K562 (cell line): ENCODE measurements at regions not wholly inside any gene's neighbourhood (a gene's known extent, or its start where the extent isn't known, plus 50 kb on each side); places are given as distances from the start of the nearest gene placed in this dataset.
A peak's percentile ranks its signal among the peaks of the same experiment; 100 is the strongest.

Experiments
- ATAC-seq: fragments of 200-7000 bp; cut with Tn5 transposase; 3 replicates; pipeline ENCODE4 v1.9.1; 2020; ENCODE audit warnings: moderate library complexity
- BruUV-seq: library from RNA; stranded (reverse); fragments of 400-500 nt; replicated peaks from 2 replicates; lab custom pipeline; 2021; lab: Mats Ljungman, UMichigan
- CTCF ChIA-PET: fragments of 300-600 bp; formaldehyde crosslinking; extraction: SDS; loops from one replicate; lab custom pipeline; 2021; ENCODE audit warnings: low intra/inter-chr PET ratio; lab: Yijun Ruan, JAX
- POLR2A ChIA-PET: fragments of 300-600, 350-650 bp; sonication (Branson Sonifier 250); formaldehyde crosslinking; extraction: SDS; loops from one replicate; lab custom pipeline; 2021; ENCODE audit warnings: antibody characterized with exemption, inconsistent platforms; lab: Yijun Ruan, JAX
- DNase-seq, 4 experiments: peaks; one replicate each; pipeline versions ENCODE4 v3.0.0 to v3.0.0-alpha.2; 2011 to 2018; ENCODE audit warnings: low spot score in 3 of 4, mixed read lengths in 3 of 4; ENCODE audit errors: extremely low read depth in 1 of 4
- FAIRE-seq: peaks from 2 replicates; lab custom pipeline; 2011; peaks lifted over from hg19 to GRCh38; lab: Jason Lieb, UNC
- H2AFZ ChIP-seq: 2 replicates; pipeline ENCODE4 v1.6.0; 2011; ENCODE audit warnings: low read depth, low read length, control low read depth, inconsistent platforms
- H3K27ac ChIP-seq: fragments of 200-600 bp; 3 replicates; pipeline ENCODE4 v1.8.0; 2011; ENCODE audit warnings: low read depth, mild to moderate bottlenecking, control low read depth, inconsistent platforms, low read length, moderate library complexity, mixed read lengths; ENCODE audit errors: extremely low read depth
- H3K27me3 ChIP-seq, 2 experiments: fragments of 300-600 bp in 1 of 2; 2 replicates in 1 of 2; 3 replicates in 1 of 2; pipeline versions ENCODE4 v1.6.0 to v1.8.0; 2011; ENCODE audit warnings: inconsistent platforms in 2 of 2, low read length in 2 of 2, mild to moderate bottlenecking in 1 of 2, mixed read lengths in 1 of 2, moderate library complexity in 1 of 2; ENCODE audit not compliant: control insufficient read depth in 2 of 2, insufficient read depth in 2 of 2
- H3K36me3 ChIP-seq: fragments of 300-600 bp; 3 replicates; pipeline ENCODE4 v1.8.0; 2011; ENCODE audit warnings: mild to moderate bottlenecking, low read length, inconsistent platforms; ENCODE audit not compliant: control insufficient read depth, insufficient read depth
- H3K4me1 ChIP-seq, 2 experiments: fragments of 200-600 bp in 1 of 2; replicated peaks in 1 of 2; 2 replicates in 1 of 2; 3 replicates in 1 of 2; pipeline versions ENCODE4 v1.5.1 to v1.8.0; 2011; ENCODE audit warnings: inconsistent platforms in 2 of 2, low read length in 2 of 2, mild to moderate bottlenecking in 1 of 2, mixed read lengths in 1 of 2, moderate library complexity in 1 of 2; ENCODE audit not compliant: control insufficient read depth in 2 of 2, insufficient read depth in 2 of 2
- H3K4me2 ChIP-seq: 2 replicates; pipeline ENCODE4 v1.6.1; 2011; ENCODE audit warnings: low read length, control low read depth, inconsistent platforms, mixed read lengths; ENCODE audit not compliant: insufficient read depth
- H3K4me3 ChIP-seq: fragments of 200-600 bp; sonication (generic), shearing (Covaris generic); 2 replicates; pipeline ENCODE4 v1.5.1; 2016; ENCODE audit warnings: control low read depth, inconsistent platforms
- H3K79me2 ChIP-seq: fragments of 200-600 bp; 3 replicates; pipeline ENCODE4 v1.8.0; 2011; ENCODE audit warnings: low read length, inconsistent platforms; ENCODE audit not compliant: control insufficient read depth, insufficient read depth
- H3K9ac ChIP-seq, 2 experiments: 2 replicates each; pipeline versions ENCODE4 v1.6.0 to v1.6.1; 2011; ENCODE audit warnings: low read depth in 2 of 2, low read length in 2 of 2, control low read depth in 1 of 2, inconsistent platforms in 1 of 2, mild to moderate bottlenecking in 1 of 2, mixed read lengths in 1 of 2; ENCODE audit not compliant: insufficient read depth in 1 of 2
- H3K9me1 ChIP-seq: one replicate; pipeline ENCODE4 v1.6.0; 2011; ENCODE audit warnings: inconsistent platforms, mild to moderate bottlenecking, low read length, moderate library complexity; ENCODE audit not compliant: control insufficient read depth, insufficient read depth
- H3K9me3 ChIP-seq: replicated peaks from 2 replicates; pipeline ENCODE4 v1.5.1; 2011; ENCODE audit warnings: low read depth, low read length, inconsistent platforms; ENCODE audit not compliant: control insufficient read depth, insufficient read depth
- H4K20me1 ChIP-seq: replicated peaks from 2 replicates; pipeline ENCODE4 v1.6.1; 2011; ENCODE audit warnings: low read length, inconsistent platforms, mixed read lengths; ENCODE audit not compliant: control insufficient read depth, insufficient read depth
- CBX5 ChIP-seq: IDR thresholded peaks from 2 replicates; pipeline ENCODE4 v1.6.1; 2014; ENCODE audit warnings: low read depth, borderline replicate concordance
- CEBPG ChIP-seq, 3 experiments: fragments of 200-800 bp in 1 of 3; sonication (Bioruptor generic) in 1 of 3; sonication (generic) in 1 of 3; formaldehyde crosslinking in 1 of 3; IDR thresholded peaks in 2 of 3; conservative IDR thresholded peaks in 1 of 3; 2 replicates each; pipeline versions ENCODE4 v1.6.1 to v1.8.0; 2016 to 2022; ENCODE audit warnings: missing compliant biosample characterization in 2 of 3, missing genetic modification characterization in 2 of 3, mild to moderate bottlenecking in 1 of 3, missing genetic modification reagents in 1 of 3
- CXXC5 ChIP-seq: fragments of 250-450 bp; sonication (Bioruptor Pico); IDR thresholded peaks from 2 replicates; pipeline ENCODE4 v1.8.0; 2022; ENCODE audit warnings: inconsistent platforms, mild to moderate bottlenecking, moderate library complexity
- ESRRA ChIP-seq: fragments of 450-650 bp; IDR thresholded peaks from 2 replicates; pipeline ENCODE4 v1.6.1; 2014; ENCODE audit warnings: low read depth, mild to moderate bottlenecking, moderate library complexity, borderline replicate concordance
- ETV1 ChIP-seq: fragments of 450-650 bp; conservative IDR thresholded peaks from 2 replicates; pipeline ENCODE4 v1.6.1; 2016; ENCODE audit warnings: missing genetic modification characterization, control low read depth, low read depth, missing compliant biosample characterization
- HIVEP1 ChIP-seq: fragments of 250-450 bp; sonication (Bioruptor Pico); IDR thresholded peaks from 2 replicates; pipeline ENCODE4 v1.4.0; 2020; ENCODE audit warnings: mild to moderate bottlenecking
- HNRNPH1 ChIP-seq: fragments of 200-400 bp; formaldehyde crosslinking; optimal IDR thresholded peaks from 2 replicates; pipeline ENCODE3; 2017; ENCODE audit warnings: low read depth, mild to moderate bottlenecking, low read length, moderate library complexity
- KLF6 ChIP-seq: fragments of 250-450 bp; sonication (Bioruptor Pico); IDR thresholded peaks from 2 replicates; pipeline ENCODE4 v1.4.0; 2020; ENCODE audit warnings: mild to moderate bottlenecking, moderate library complexity, borderline replicate concordance
- NELFE ChIP-seq: IDR thresholded peaks from 2 replicates; pipeline ENCODE4 v1.6.1; 2011; ENCODE audit warnings: mild to moderate bottlenecking; ENCODE audit not compliant: insufficient read depth, insufficient read length
- NFE2L1 ChIP-seq: fragments of 450-650 bp; IDR thresholded peaks from 2 replicates; pipeline ENCODE4 v1.6.1; 2016; ENCODE audit warnings: missing genetic modification characterization, low read depth, mild to moderate bottlenecking, missing compliant biosample characterization, moderate library complexity, borderline replicate concordance
- NFXL1 ChIP-seq: fragments of 450-650 bp; formaldehyde crosslinking; IDR thresholded peaks from 2 replicates; pipeline ENCODE4 v1.4.0; 2021; ENCODE audit warnings: mild to moderate bottlenecking
- POLR2H ChIP-seq: IDR thresholded peaks from 2 replicates; pipeline ENCODE4 v1.6.1; 2016; ENCODE audit warnings: missing genetic modification characterization, low read depth, mild to moderate bottlenecking, control low read depth, missing compliant biosample characterization, moderate library complexity
- SRSF3 ChIP-seq: fragments of 200-400 bp; formaldehyde crosslinking; IDR thresholded peaks from 2 replicates; pipeline ENCODE4 v1.6.1; 2016; ENCODE audit warnings: mild to moderate bottlenecking, low read length, moderate library complexity; ENCODE audit not compliant: insufficient read depth
- ZKSCAN1 ChIP-seq: fragments of 150-350 bp; IDR thresholded peaks from 2 replicates; pipeline ENCODE4 v1.6.1; 2016; ENCODE audit warnings: low read depth, low read length
- ZNF384 ChIP-seq: IDR thresholded peaks from 2 replicates; pipeline ENCODE4 v1.6.1; 2012; ENCODE audit warnings: low read depth, low read length, improper control_type of control experiment
- WGBS: fragments of 100-300 bp; shearing (Covaris generic); methylation state at CpG from one replicate; pipeline ENCODE4 v1.1.6; 2016; ENCODE audit warnings: low coverage, mixed read lengths; ENCODE audit not compliant: insufficient coverage; ENCODE audit errors: missing lambda C conversion rate; 5-methylcytosine and 5-hydroxymethylcytosine counted together
- in situ Hi-C: fragments of 300-500 bp; cut with MboI; formaldehyde crosslinking; loops from 4 replicates; pipeline ENCODE4 v1.15.0; 2018; ENCODE audit warnings: inconsistent platforms, mixed read lengths
- intact Hi-C: fragments of 100-400 bp; cut with micrococcal nuclease; formaldehyde crosslinking; loops from 2 replicates; pipeline ENCODE4 v1.14.2; 2022
- TF ChIP-seq, protein P1 (sequence below), 2 experiments: fragments of 450-650 bp; IDR thresholded peaks; 2 replicates each; pipeline ENCODE4 v1.6.1; 2016; ENCODE audit warnings: mild to moderate bottlenecking in 2 of 2, borderline replicate concordance in 1 of 2, low read depth in 1 of 2, moderate library complexity in 1 of 2

DNA sequence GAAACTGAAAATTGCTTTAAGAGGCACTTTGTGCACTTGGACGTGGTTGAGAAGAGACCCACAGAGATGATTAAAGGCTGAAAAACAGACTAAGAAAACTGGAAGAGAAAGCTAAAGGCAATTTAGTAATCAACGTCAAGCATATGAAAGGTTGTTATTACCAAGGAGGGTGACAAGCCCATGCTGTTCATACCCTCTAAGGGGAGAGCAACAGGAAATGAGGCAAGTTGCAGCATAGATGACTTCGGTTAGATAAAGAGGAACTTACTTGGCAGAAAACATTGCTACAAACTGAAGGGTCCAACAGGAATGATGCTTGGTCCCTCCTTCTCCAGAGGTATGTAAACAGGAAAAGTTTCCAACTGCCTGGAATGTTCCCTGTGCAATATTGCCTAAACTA, 107.8 kb downstream of the DUSP6 start:
- Histone ChIP-seq H3K4me3 (no peak overlapping the region), H3K27ac (no peak overlapping the region), H3K27me3 (no peaks in the 10 kb centered on the region), H4K20me1 (no peaks in the 10 kb centered on the region), H3K4me1 (no peaks in the 10 kb centered on the region; a peak in 1 of 5 replicates), H3K9me3 (no peaks in the 10 kb centered on the region), H3K36me3 (no peaks in the 10 kb centered on the region), H2AFZ (no peak overlapping the region), H3K9ac (no peak overlapping the region), H3K4me2 (no peak overlapping the region), H3K79me2 (no peaks in the 10 kb centered on the region), H3K9me1 (no peaks in the 10 kb centered on the region)
- no peak for FAIRE-seq
- in situ Hi-C loops (no loop called here), intact Hi-C loops (no loop called here)
- DNase-seq = no peak
- CTCF ChIA-PET = interaction anchor here (0.7 kb wide), 1 partner anchor 202 kb away, joined by 3 read pairs; no protein-coding TSS in a partner anchor
- no peak for ATAC-seq
- POLR2A ChIA-PET = no interaction called here
- BruUV-seq = no TSS peak
- 4% methylated on average over 3 of the region's 3 CpGs for WGBS
- TF ChIP-seq CXXC5 = peak; percentile 11
- peak; percentile 67 for TF ChIP-seq ETV1
- no peak for TF ChIP-seq CBX5
- TF ChIP-seq ZKSCAN1 = no peak
- TF ChIP-seq HNRNPH1 = no peak
- no peak for TF ChIP-seq ZNF384
- TF ChIP-seq, protein P1, sequence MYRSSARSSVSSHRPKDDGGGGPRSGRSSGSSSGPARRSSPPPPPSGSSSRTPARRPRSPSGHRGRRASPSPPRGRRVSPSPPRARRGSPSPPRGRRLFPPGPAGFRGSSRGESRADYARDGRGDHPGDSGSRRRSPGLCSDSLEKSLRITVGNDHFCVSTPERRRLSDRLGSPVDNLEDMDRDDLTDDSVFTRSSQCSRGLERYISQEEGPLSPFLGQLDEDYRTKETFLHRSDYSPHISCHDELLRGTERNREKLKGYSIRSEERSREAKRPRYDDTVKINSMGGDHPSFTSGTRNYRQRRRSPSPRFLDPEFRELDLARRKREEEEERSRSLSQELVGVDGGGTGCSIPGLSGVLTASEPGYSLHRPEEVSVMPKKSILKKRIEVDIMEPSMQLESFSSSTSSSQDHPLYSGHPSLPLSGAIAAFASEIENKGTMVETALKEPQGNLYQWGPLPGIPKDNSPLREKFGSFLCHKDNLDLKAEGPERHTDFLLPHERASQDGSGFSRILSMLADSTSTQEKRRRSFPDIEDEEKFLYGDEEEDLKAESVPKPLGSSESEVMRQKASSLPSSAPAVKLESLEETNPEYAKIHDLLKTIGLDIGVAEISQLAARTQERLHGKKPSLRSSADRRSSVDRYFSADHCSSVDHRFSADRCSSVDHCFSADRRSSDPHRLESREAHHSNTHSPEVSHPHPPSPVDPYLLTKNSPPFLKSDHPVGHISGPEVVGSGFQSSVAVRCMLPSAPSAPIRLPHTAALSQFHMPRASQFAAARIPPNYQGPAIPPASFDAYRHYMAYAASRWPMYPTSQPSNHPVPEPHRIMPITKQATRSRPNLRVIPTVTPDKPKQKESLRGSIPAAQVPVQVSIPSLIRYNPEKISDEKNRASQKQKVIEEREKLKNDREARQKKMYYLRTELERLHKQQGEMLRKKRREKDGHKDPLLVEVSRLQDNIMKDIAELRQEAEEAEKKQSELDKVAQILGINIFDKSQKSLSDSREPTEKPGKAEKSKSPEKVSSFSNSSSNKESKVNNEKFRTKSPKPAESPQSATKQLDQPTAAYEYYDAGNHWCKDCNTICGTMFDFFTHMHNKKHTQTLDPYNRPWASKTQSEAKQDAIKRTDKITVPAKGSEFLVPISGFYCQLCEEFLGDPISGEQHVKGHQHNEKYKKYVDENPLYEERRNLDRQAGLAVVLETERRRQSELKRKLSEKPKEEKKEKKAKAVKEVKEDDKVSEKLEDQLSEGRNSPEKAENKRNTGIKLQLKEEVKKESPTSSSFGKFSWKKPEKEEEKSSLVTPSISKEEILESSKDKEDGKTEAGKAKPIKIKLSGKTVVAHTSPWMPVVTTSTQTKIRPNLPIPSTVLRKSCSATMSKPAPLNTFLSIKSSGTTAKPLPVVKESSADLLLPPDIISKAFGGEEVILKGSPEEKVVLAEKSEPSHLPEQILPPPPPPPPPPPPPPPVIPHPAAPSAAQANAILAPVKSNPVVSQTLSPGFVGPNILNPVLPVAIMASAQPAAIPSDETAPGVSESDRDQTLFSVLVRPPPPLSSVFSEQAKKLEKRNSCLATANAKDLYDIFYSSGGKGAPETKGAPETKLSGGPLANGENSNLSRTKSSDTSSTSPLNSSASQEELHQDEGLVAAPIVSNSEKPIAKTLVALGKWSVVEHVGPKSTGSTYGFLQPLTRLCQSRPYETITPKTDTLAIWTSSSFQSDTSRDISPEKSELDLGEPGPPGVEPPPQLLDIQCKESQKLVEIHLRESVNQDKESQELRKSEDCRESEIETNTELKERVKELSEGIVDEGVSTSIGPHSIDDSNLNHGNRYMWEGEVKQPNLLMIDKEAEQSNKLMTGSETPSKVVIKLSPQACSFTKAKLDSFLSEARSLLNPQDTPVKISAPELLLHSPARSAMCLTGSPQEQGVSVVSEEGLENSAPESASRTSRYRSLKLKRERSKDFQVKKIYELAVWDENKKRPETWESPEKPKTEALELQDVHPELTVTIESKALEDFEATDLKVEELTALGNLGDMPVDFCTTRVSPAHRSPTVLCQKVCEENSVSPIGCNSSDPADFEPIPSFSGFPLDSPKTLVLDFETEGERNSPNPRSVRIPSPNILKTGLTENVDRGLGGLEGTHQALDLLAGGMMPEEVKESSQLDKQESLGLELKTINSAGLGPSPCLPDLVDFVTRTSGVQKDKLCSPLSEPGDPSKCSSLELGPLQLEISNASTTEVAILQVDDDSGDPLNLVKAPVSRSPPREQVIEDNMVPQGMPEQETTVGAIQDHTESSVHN (IDR thresholded peaks at IDR 0.05; ENCODE audit: borderline replicate concordance in 1 of 2, low read depth in 1 of 2) = no peak
- TF ChIP-seq NELFE = no peak
- no peak for TF ChIP-seq CEBPG (CRISPR knock-in tag; IDR thresholded peaks at IDR 0.05)
- peak in 1 of 2 experiments; percentile 17; a peak in 1 of 4 replicates for TF ChIP-seq CEBPG (tag; conservative IDR thresholded peaks at IDR 0.05 in 1 of 2, IDR thresholded peaks at IDR 0.05 in 1 of 2)
- TF ChIP-seq ESRRA = no peak
- TF ChIP-seq POLR2H = 0 out of 2 replicates have a peak, but pooled peaks have one; percentile 22
- no peak for TF ChIP-seq NFXL1
- no peak for TF ChIP-seq SRSF3
- TF ChIP-seq HIVEP1 = no peak
- TF ChIP-seq NFE2L1 (tag) = no peak
- TF ChIP-seq KLF6 (CRISPR knock-in tag) = no peak; the same call in 1 of the 2 replicates
